IMR-90 (cell line): ENCODE measurements at regions not wholly inside any gene's neighbourhood (a gene's known extent, or its start where the extent isn't known, plus 50 kb on each side); places are given as distances from the start of the nearest gene placed in this dataset.

ENCODE experiments used
- ATAC-seq: fragments of 200-7000 bp; cut with Tn5 transposase; 2 replicates; pipeline ENCODE4 v1.9.1; 2020; ENCODE audit warnings: low read depth, mild to moderate bottlenecking, moderate library complexity
- BruUV-seq: library from RNA; stranded (reverse); fragments of 400-500 nt; replicated peaks from 2 replicates; lab custom pipeline; 2021; lab: Mats Ljungman, UMichigan
- CTCF ChIA-PET: fragments of 300-600 bp; formaldehyde crosslinking; extraction: SDS; loops from one replicate; lab custom pipeline; 2021; ENCODE audit warnings: antibody characterized with exemption; lab: Yijun Ruan, JAX
- POLR2A ChIA-PET: fragments of 300-600 bp; sonication (Branson Sonifier 250); formaldehyde crosslinking; loops from one replicate; lab custom pipeline; 2022; ENCODE audit warnings: antibody characterized with exemption; ENCODE audit not compliant: unreplicated experiment; lab: Charles Lee
- DNase-seq: peaks from one replicate; pipeline ENCODE4 v3.0.0; 2013
- H2AFZ ChIP-seq: replicated peaks from 2 replicates; pipeline ENCODE3; 2013; ENCODE audit warnings: low read length, mild to moderate bottlenecking; ENCODE audit not compliant: poor library complexity
- H2AK5ac ChIP-seq: 2 replicates; pipeline ENCODE4 v1.6.1; 2013; ENCODE audit warnings: low read depth, low read length, inconsistent platforms
- H2AK9ac ChIP-seq: replicated peaks from 2 replicates; pipeline ENCODE3; 2013; ENCODE audit warnings: mild to moderate bottlenecking, low read depth, low read length, moderate library complexity; ENCODE audit not compliant: poor library complexity
- H2BK120ac ChIP-seq: 2 replicates; pipeline ENCODE4 v1.6.1; 2013; ENCODE audit warnings: low read depth, low read length, inconsistent platforms
- H2BK15ac ChIP-seq: 3 replicates; pipeline ENCODE4 v1.6.1; 2013; ENCODE audit warnings: low read depth, low read length, inconsistent platforms
- H2BK20ac ChIP-seq: 2 replicates; pipeline ENCODE4 v1.6.1; 2013; ENCODE audit warnings: low read depth, mild to moderate bottlenecking, inconsistent platforms, low read length, moderate library complexity
- H2BK5ac ChIP-seq: 2 replicates; pipeline ENCODE4 v1.6.1; 2013; ENCODE audit warnings: mild to moderate bottlenecking, low read depth, low read length, inconsistent platforms; ENCODE audit not compliant: poor library complexity, severe bottlenecking
- H3K14ac ChIP-seq: replicated peaks from 2 replicates; pipeline ENCODE4 v1.6.1; 2013; ENCODE audit warnings: low read depth, low read length, inconsistent platforms
- H3K18ac ChIP-seq: 2 replicates; pipeline ENCODE4 v1.6.1; 2013; ENCODE audit warnings: low read depth, low read length, control low read depth
- H3K23ac ChIP-seq: 2 replicates; pipeline ENCODE4 v1.6.1; 2013; ENCODE audit warnings: low read depth, low read length, inconsistent platforms
- H3K27ac ChIP-seq: 2 replicates; pipeline ENCODE4 v1.5.1; 2013; ENCODE audit warnings: mild to moderate bottlenecking, control low read depth, low read length; ENCODE audit not compliant: insufficient read depth
- H3K27me3 ChIP-seq: 2 replicates; pipeline ENCODE4 v1.6.1; 2013; ENCODE audit warnings: low read length; ENCODE audit not compliant: control insufficient read depth, insufficient read depth
- H3K36me3 ChIP-seq: 2 replicates; pipeline ENCODE4 v1.6.1; 2013; ENCODE audit warnings: low read length, mixed read lengths; ENCODE audit not compliant: control insufficient read depth, insufficient read depth
- H3K4ac ChIP-seq: 2 replicates; pipeline ENCODE4 v1.6.1; 2013; ENCODE audit warnings: low read depth, low read length, inconsistent platforms
- H3K4me1 ChIP-seq: 2 replicates; pipeline ENCODE4 v1.6.1; 2013; ENCODE audit warnings: low read length, mixed read lengths; ENCODE audit not compliant: control insufficient read depth, insufficient read depth
- H3K4me2 ChIP-seq: 2 replicates; pipeline ENCODE4 v1.6.1; 2013; ENCODE audit warnings: low read depth, mild to moderate bottlenecking, control low read depth, low read length, moderate library complexity
- H3K4me3 ChIP-seq: 2 replicates; pipeline ENCODE4 v1.5.1; 2013; ENCODE audit warnings: low read depth, mild to moderate bottlenecking, control low read depth, low read length, moderate library complexity; ENCODE audit not compliant: insufficient read depth
- H3K56ac ChIP-seq: 2 replicates; pipeline ENCODE4 v1.6.1; 2013; ENCODE audit warnings: low read length, inconsistent platforms; ENCODE audit not compliant: insufficient read depth; ENCODE audit errors: extremely low read depth
- H3K79me1 ChIP-seq, 2 experiments: 2 replicates each; pipeline ENCODE4 v1.6.1; 2013; ENCODE audit warnings: low read length in 2 of 2, inconsistent platforms in 1 of 2, low read depth in 1 of 2
- H3K9ac ChIP-seq: 2 replicates; pipeline ENCODE4 v1.6.1; 2013; ENCODE audit warnings: low read depth, low read length, control low read depth
- H3K9me1 ChIP-seq: 2 replicates; pipeline ENCODE4 v1.6.1; 2013; ENCODE audit warnings: low read length, inconsistent platforms; ENCODE audit not compliant: insufficient read depth
- H3K9me3 ChIP-seq: 2 replicates; pipeline ENCODE4 v1.6.1; 2013; ENCODE audit warnings: low read length; ENCODE audit not compliant: control insufficient read depth, insufficient read depth
- H4K20me1 ChIP-seq: 2 replicates; pipeline ENCODE4 v1.6.1; 2013; ENCODE audit warnings: low read length, inconsistent platforms; ENCODE audit not compliant: insufficient read depth
- H4K5ac ChIP-seq: 2 replicates; pipeline ENCODE4 v1.6.1; 2013; ENCODE audit warnings: mild to moderate bottlenecking, low read depth, low read length, control low read depth
- H4K8ac ChIP-seq, 2 experiments: 2 replicates each; pipeline ENCODE4 v1.6.1; 2013; ENCODE audit warnings: low read depth in 2 of 2, low read length in 2 of 2, control low read depth in 1 of 2, inconsistent platforms in 1 of 2
- H4K91ac ChIP-seq: 2 replicates; pipeline ENCODE4 v1.6.1; 2013; ENCODE audit warnings: low read depth, low read length, inconsistent platforms; ENCODE audit not compliant: insufficient read depth
- BHLHE40 ChIP-seq: fragments of 150-350 bp; IDR thresholded peaks from 2 replicates; pipeline ENCODE4 v1.6.1; 2016; ENCODE audit warnings: mild to moderate bottlenecking, low read depth, low read length
- CEBPB ChIP-seq: IDR thresholded peaks from 2 replicates; pipeline ENCODE4 v1.6.1; 2012; ENCODE audit warnings: low read depth, low read length, improper control_type of control experiment
- CHD1 ChIP-seq: IDR thresholded peaks from 2 replicates; pipeline ENCODE4 v1.6.1; 2012; ENCODE audit warnings: low read depth, low read length, improper control_type of control experiment
- CTCF ChIP-seq: conservative IDR thresholded peaks from 2 replicates; pipeline ENCODE4 v1.5.1; 2012; ENCODE audit warnings: mild to moderate bottlenecking, low read depth, low read length, improper control_type of control experiment
- ELK1 ChIP-seq: fragments of 150-350 bp; IDR thresholded peaks from 2 replicates; pipeline ENCODE4 v1.6.1; 2016; ENCODE audit warnings: low read depth, mild to moderate bottlenecking, low read length, moderate library complexity, borderline replicate concordance
- FOS ChIP-seq: fragments of 150-350 bp; IDR thresholded peaks from 2 replicates; pipeline ENCODE4 v1.6.1; 2016; ENCODE audit warnings: low read depth, low read length
- MAFK ChIP-seq: IDR thresholded peaks from 2 replicates; pipeline ENCODE4 v1.6.1; 2012; ENCODE audit warnings: low read depth, low read length, improper control_type of control experiment
- MAZ ChIP-seq: IDR thresholded peaks from 2 replicates; pipeline ENCODE4 v1.6.1; 2012; ENCODE audit warnings: low read depth, mild to moderate bottlenecking, low read length, improper control_type of control experiment, moderate library complexity, borderline replicate concordance
- MXI1 ChIP-seq: IDR thresholded peaks from 2 replicates; pipeline ENCODE4 v1.6.1; 2012; ENCODE audit warnings: low read depth, mild to moderate bottlenecking, low read length, moderate library complexity, borderline replicate concordance
- NFE2L2 ChIP-seq: fragments of 150-350 bp; IDR thresholded peaks from 2 replicates; pipeline ENCODE4 v1.6.1; 2016; ENCODE audit warnings: low read depth, mild to moderate bottlenecking, low read length
- POLR2A ChIP-seq: IDR thresholded peaks from 2 replicates; pipeline ENCODE4 v1.6.1; 2012; ENCODE audit warnings: mild to moderate bottlenecking, low read depth, low read length
- RAD21 ChIP-seq: IDR thresholded peaks from 2 replicates; pipeline ENCODE4 v1.6.1; 2012; ENCODE audit warnings: low read length, improper control_type of control experiment
- RCOR1 ChIP-seq: IDR thresholded peaks from 2 replicates; pipeline ENCODE4 v1.6.1; 2012; ENCODE audit warnings: mild to moderate bottlenecking, low read length, improper control_type of control experiment; ENCODE audit not compliant: insufficient replicate concordance
- RFX5 ChIP-seq: IDR thresholded peaks from 2 replicates; pipeline ENCODE4 v1.8.0; 2012; ENCODE audit warnings: low read depth, mild to moderate bottlenecking, low read length, moderate library complexity
- SMC3 ChIP-seq: fragments of 150-350 bp; IDR thresholded peaks from 2 replicates; pipeline ENCODE4 v1.6.1; 2016; ENCODE audit warnings: low read depth, mild to moderate bottlenecking, antibody characterized with exemption, low read length, moderate library complexity
- USF2 ChIP-seq: fragments of 150-350 bp; IDR thresholded peaks from 2 replicates; pipeline ENCODE4 v1.6.1; 2017; ENCODE audit warnings: mild to moderate bottlenecking, antibody characterized with exemption, low read length, low read depth
- WGBS, 2 experiments: methylation state at CpG; one replicate each; pipeline versions ENCODE4 v1.1.5 to v1.1.7; 2013; ENCODE audit warnings: missing lambda C conversion rate in 2 of 2; ENCODE audit not compliant: insufficient read length in 1 of 2; ENCODE audit errors: extremely low coverage in 2 of 2; 5-methylcytosine and 5-hydroxymethylcytosine counted together
- dilution Hi-C: fragments of 300-500 bp; cut with HindIII; formaldehyde crosslinking; loops from one replicate; pipeline ENCODE4 v1.14.3; 2018; ENCODE audit warnings: low sequenced_read_pairs; ENCODE audit not compliant: unreplicated experiment
- in situ Hi-C: fragments of 300-500 bp; cut with MboI; formaldehyde crosslinking; loops from 3 replicates; pipeline ENCODE4 v1.14.3; 2019; ENCODE audit warnings: low sequenced_read_pairs, inconsistent platforms, mixed read lengths
- intact Hi-C: fragments of 100-400 bp; cut with micrococcal nuclease; formaldehyde crosslinking; loops from 2 replicates; pipeline ENCODE4 v1.10.0; 2022

- Histone ChIP-seq H2BK15ac (no peak overlapping the region), H3K14ac (no peak overlapping the region), H3K79me1 (no peaks in the 10 kb centered on the region), H2BK20ac (no peak overlapping the region), H2BK5ac (no peak overlapping the region), H4K20me1 (no peaks in the 10 kb centered on the region), H3K27me3 (no peaks in the 10 kb centered on the region), H2BK120ac (no peak overlapping the region), H3K9me3 (no peaks in the 10 kb centered on the region), H3K18ac (no peak overlapping the region), H3K4me1 (no peaks in the 10 kb centered on the region), H4K91ac (no peak overlapping the region), H3K9ac (no peak overlapping the region), H4K5ac (no peak overlapping the region), H2AK5ac (no peak overlapping the region), H2AFZ (no peak overlapping the region), H3K4ac (no peak overlapping the region), H4K8ac (no peak overlapping the region), H2AK9ac (no peak overlapping the region), H3K4me2 (no peak overlapping the region), H3K27ac (no peak overlapping the region), H3K4me3 (no peak overlapping the region), H3K56ac (no peak overlapping the region), H3K9me1 (no peaks in the 10 kb centered on the region), H3K23ac (no peak overlapping the region), H3K36me3 (no peaks in the 10 kb centered on the region)
- WGBS, 2 experiments: no CpG with 5 or more reads among the region's 5 CpGs
- in situ Hi-C loops (no loop called here), intact Hi-C loops (no loop called here), dilution Hi-C loops (no loop called here)
- no peak for ATAC-seq
- POLR2A ChIA-PET: no interaction called here
- no peak for DNase-seq
- no TSS peak for BruUV-seq
- CTCF ChIA-PET: no interaction called here
- TF ChIP-seq CHD1 (no peak), MXI1 (no peak), POLR2A (no peak), RAD21 (no peak), FOS (no peak), NFE2L2 (no peak), MAZ (no peak), RFX5 (no peak), USF2 (no peak), ELK1 (no peak), CTCF (no peak), CEBPB (no peak), MAFK (no peak), SMC3 (no peak), RCOR1 (no peak), BHLHE40 (no peak)
Measured at GRCh38 chr4:25547343-25547742, 108.3 kb upstream of the SLC34A2 start.
